ENCODE measurements at regions not wholly inside any gene's neighbourhood (a gene's known extent, or its start where the extent isn't known, plus 50 kb on each side); places are given as distances from the start of the nearest gene placed in this dataset.

- Histone ChIP-seq H3K27me3 (no peaks in the 10 kb centered on the region), H3K4me1 (peaks cover 0 to 7% (median 3%) of the 10 kb centered on the region in 4 donors), H3K27ac (no peak overlapping the region), H3K4me3 (no peak overlapping the region), H3K36me3 (no peaks in the 10 kb centered on the region), H3K9me3 (peaks cover 0 to 2% (median 0%) of the 10 kb centered on the region in 4 donors)
- TF ChIP-seq POLR2A (IDR thresholded peaks at IDR 0.05) (no peak), POLR2AphosphoS5 (IDR thresholded peaks at IDR 0.05) (no peak), EP300 (IDR thresholded peaks at IDR 0.05) (no peak)
- TF ChIP-seq, protein P1, sequence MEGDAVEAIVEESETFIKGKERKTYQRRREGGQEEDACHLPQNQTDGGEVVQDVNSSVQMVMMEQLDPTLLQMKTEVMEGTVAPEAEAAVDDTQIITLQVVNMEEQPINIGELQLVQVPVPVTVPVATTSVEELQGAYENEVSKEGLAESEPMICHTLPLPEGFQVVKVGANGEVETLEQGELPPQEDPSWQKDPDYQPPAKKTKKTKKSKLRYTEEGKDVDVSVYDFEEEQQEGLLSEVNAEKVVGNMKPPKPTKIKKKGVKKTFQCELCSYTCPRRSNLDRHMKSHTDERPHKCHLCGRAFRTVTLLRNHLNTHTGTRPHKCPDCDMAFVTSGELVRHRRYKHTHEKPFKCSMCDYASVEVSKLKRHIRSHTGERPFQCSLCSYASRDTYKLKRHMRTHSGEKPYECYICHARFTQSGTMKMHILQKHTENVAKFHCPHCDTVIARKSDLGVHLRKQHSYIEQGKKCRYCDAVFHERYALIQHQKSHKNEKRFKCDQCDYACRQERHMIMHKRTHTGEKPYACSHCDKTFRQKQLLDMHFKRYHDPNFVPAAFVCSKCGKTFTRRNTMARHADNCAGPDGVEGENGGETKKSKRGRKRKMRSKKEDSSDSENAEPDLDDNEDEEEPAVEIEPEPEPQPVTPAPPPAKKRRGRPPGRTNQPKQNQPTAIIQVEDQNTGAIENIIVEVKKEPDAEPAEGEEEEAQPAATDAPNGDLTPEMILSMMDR (IDR thresholded peaks at IDR 0.05), result no peak
- no peak for DNase-seq
- intact Hi-C loops (cut with DNase I), result no loop called here
- 80 to 88% methylated on average over 6 of the region's 6 CpGs for WGBS, 2 donors
Measured at GRCh38 chr6:168735268-168735949, 294.4 kb downstream of the SMOC2 start.

- peaks cover 0 to 7% (median 3%) of the 10 kb centered on the region in 4 donors for H3K4me1 ChIP-seq
- H3K27me3 ChIP-seq, result no peaks in the 10 kb centered on the region
- peaks cover 0 to 2% (median 0%) of the 10 kb centered on the region in 4 donors for H3K9me3 ChIP-seq
- TF ChIP-seq EP300 (IDR thresholded peaks at IDR 0.05) (no peak), POLR2AphosphoS5 (IDR thresholded peaks at IDR 0.05) (no peak), POLR2A (IDR thresholded peaks at IDR 0.05) (no peak)
- TF ChIP-seq, protein P1 (IDR thresholded peaks at IDR 0.05), result no peak
- H3K4me3 ChIP-seq, result no peak overlapping the region
- no peak overlapping the region for H3K27ac ChIP-seq
- H3K36me3 ChIP-seq, result no peaks in the 10 kb centered on the region
- no peak for DNase-seq
- intact Hi-C loops (cut with DNase I), result no loop called here
- WGBS, 2 donors, result 49 to 76% methylated on average over 5 of the region's 5 CpGs
Measured at GRCh38 chr6:168734523-168734922, 293.5 kb downstream of the SMOC2 start.

DNA sequence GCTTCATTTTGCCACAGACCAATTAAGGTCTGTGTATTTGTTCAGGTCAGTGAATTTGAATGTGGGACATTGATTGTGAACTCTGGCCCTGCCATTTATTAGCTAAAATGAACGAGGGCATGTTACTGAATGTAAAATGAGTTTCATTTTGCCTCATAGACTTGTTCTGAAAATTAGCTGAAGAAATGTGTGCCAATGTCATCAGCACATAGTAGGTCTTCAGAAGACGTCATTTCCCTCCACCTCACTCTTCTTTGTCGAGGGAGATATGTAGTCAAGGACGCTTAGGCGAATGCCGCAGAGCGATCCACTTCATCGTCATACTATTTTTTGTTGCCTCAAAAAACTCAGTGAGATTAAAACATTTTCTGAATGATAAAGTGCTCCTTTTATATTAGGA, 291.7 kb downstream of the SMOC2 start:
- Histone ChIP-seq H3K27ac (no peak overlapping the region), H3K36me3 (no peaks in the 10 kb centered on the region), H3K27me3 (no peaks in the 10 kb centered on the region), H3K4me3 (no peak overlapping the region), H3K9me3 (no peaks in the 10 kb centered on the region), H3K4me1 (peaks cover 0 to 7% (median 3%) of the 10 kb centered on the region in 4 donors)
- DNase-seq, result no peak
- TF ChIP-seq POLR2AphosphoS5 (IDR thresholded peaks at IDR 0.05) (no peak), EP300 (IDR thresholded peaks at IDR 0.05) (no peak), POLR2A (IDR thresholded peaks at IDR 0.05) (no peak)
- TF ChIP-seq, protein P1 (IDR thresholded peaks at IDR 0.05), result no peak
- 78 to 79% methylated on average over 8 of the region's 8 CpGs for WGBS, 2 donors
- intact Hi-C loops (cut with DNase I), result no loop called here

DNA sequence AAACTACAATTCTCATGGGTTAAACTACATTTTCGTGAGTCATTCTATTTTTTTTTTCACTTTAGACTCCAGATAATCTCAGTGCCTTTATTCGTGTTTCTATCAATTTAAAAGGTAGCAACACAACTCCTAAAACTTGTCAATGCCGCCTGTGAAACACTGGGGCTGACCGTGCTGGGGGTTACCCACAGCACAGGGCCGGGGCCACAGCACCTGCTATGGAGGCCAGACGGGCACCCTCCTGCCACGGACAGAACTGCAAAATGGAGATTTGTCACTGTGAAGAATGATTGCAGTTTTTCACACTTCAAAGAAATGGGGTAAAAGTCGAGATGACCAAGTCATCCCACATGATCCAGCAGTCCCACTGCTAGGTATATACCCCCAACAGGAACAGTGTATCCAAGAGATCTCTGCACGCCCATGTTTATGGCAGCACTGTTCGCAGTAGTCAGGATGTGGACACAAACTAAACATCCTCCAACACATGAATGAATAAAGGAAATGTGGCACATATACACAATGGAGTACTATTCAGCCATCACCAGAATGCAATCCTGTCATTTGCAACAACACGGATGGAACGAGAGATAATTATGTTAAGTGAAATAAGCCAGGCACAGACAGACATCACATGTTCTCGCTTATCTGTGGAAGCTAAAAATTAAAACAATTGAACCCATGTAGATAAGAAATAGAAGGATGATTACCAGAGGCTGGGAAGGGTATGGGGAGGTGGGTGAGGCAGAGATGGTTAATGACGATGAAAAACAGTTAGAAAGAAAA, 290.1 kb downstream of the SMOC2 start:
- intact Hi-C loops (cut with DNase I), result no loop called here
- Histone ChIP-seq H3K27ac (no peak overlapping the region), H3K9me3 (no peaks in the 10 kb centered on the region), H3K27me3 (no peaks in the 10 kb centered on the region), H3K4me1 (peaks cover 0 to 7% (median 3%) of the 10 kb centered on the region in 4 donors), H3K36me3 (no peaks in the 10 kb centered on the region), H3K4me3 (no peak overlapping the region)
- no peak for DNase-seq
- TF ChIP-seq, protein P1 (IDR thresholded peaks at IDR 0.05), result no peak
- TF ChIP-seq EP300 (IDR thresholded peaks at IDR 0.05) (no peak), POLR2A (IDR thresholded peaks at IDR 0.05) (no peak), POLR2AphosphoS5 (IDR thresholded peaks at IDR 0.05) (no peak)
- 87 to 88% methylated on average over 14 of the region's 14 CpGs for WGBS, 2 donors
